ENCODE measurements at regions not wholly inside any gene's neighbourhood (a gene's known extent, or its start where the extent isn't known, plus 50 kb on each side); places are given as distances from the start of the nearest gene placed in this dataset.

DNA sequence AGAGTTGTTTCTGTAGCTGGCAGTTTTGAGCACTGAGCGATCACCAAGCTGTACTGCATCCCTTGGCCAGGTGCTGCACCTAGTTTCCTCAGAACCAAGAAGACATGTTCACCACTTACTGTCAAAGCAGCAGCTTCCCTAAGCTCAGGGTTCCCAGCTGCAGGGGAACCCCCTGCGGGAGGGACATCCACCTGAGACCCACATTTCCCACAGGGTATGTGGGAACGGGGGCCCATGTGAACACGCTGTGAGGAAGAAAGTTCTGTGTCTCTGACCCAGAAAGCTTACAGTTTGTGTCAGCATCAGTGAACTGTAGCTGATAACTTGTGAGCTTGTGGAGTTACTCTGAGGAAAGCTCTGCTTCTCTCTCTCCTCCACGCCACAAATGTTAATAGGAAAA lies 436.8 kb upstream of the IGFBP3 start:
- FAIRE-seq, result no peak

More for the DNA sequence above, 436.8 kb upstream of the IGFBP3 start:
- no peak overlapping the region for H3K56ac ChIP-seq (replicated peaks; ENCODE audit: insufficient read length, low read depth, low read length)
- no peak overlapping the region for H3K9ac ChIP-seq (replicated peaks in 1 of 4; ENCODE audit: extremely low read depth in 1 of 4, low read depth in 3 of 4, low read length in 3 of 4)
- H2BK5ac ChIP-seq (ENCODE audit: low read depth, low read length), result no peak overlapping the region
- no peaks in the 10 kb centered on the region for H3K36me3 ChIP-seq (ENCODE audit: control insufficient read depth in 2 of 4, insufficient read depth in 4 of 4, low read length in 3 of 4)
- H3K18ac ChIP-seq (ENCODE audit: extremely low read depth, low read length), result no peak overlapping the region
- peaks cover 0 to 1% (median 0%) of the 10 kb centered on the region in 4 experiments; a peak in 1 of 7 replicates for H3K27me3 ChIP-seq (replicated peaks in 1 of 4; ENCODE audit: control insufficient read depth in 3 of 4, extremely low read depth in 1 of 4, insufficient read depth in 3 of 4, low read length in 3 of 4)
- no peak overlapping the region for H3K4me2 ChIP-seq (ENCODE audit: insufficient read depth in 1 of 2, low read depth in 2 of 2, low read length in 2 of 2)
- H3K4ac ChIP-seq (replicated peaks; ENCODE audit: insufficient read length, low read depth, low read length), result no peak overlapping the region
- no peak overlapping the region for H2BK12ac ChIP-seq (ENCODE audit: low read depth, low read length)
- DNase-seq (ENCODE audit: low read depth in 1 of 2, low spot score in 2 of 2), result no peak
- ChIA-PET POLR2A (ENCODE audit: partially characterized antibody) (no interaction called here), CTCF (ENCODE audit: partially characterized antibody) (interaction anchor here (0.9 to 4.6 kb wide), 4 partner anchors 435 to 743 kb away, joined by 3 to 63 read pairs (median 4); partner anchors contain the start of gene IGFBP3)
- H2BK15ac ChIP-seq (ENCODE audit: low read length), result no peak overlapping the region
- H3K4me3 ChIP-seq (ENCODE audit: extremely low read depth in 1 of 4, insufficient read depth in 2 of 4, low read depth in 3 of 4, low read length in 4 of 4), result no peak overlapping the region
- H3K79me1 ChIP-seq (ENCODE audit: low read depth, low read length), result no peaks in the 10 kb centered on the region
- no peak overlapping the region for H3K14ac ChIP-seq (ENCODE audit: insufficient read length)
- no peak overlapping the region for H4K5ac ChIP-seq (ENCODE audit: insufficient read length, low read depth, low read length)
- 91% methylated on average over 5 of the region's 5 CpGs; no CpG with 5 or more reads in 1 of the 2 experiments for WGBS, 2 experiments (ENCODE audit: extremely low coverage in 1 of 2, insufficient coverage in 1 of 2, insufficient read length in 1 of 2, insufficient replicate concordance in 2 of 2, low coverage in 1 of 2, low lambda C conversion rate in 2 of 2, missing lambda C conversion rate in 1 of 2)
- peaks cover 0 to 4% (median 0%) of the 10 kb centered on the region in 4 experiments; a peak in 1 of 7 replicates for H3K4me1 ChIP-seq (replicated peaks in 1 of 4; ENCODE audit: control insufficient read depth in 3 of 4, insufficient read depth in 4 of 4, low read length in 3 of 4)
- no peaks in the 10 kb centered on the region for H3K23me2 ChIP-seq (ENCODE audit: low read depth, low read length)
- no peak overlapping the region for H2BK120ac ChIP-seq (replicated peaks; ENCODE audit: low read depth, low read length)
- no peak overlapping the region for H3K27ac ChIP-seq (ENCODE audit: low read depth, low read length)
- no peaks in the 10 kb centered on the region for H4K20me1 ChIP-seq (replicated peaks in 1 of 2; ENCODE audit: control insufficient read depth in 1 of 2, insufficient read depth in 2 of 2, low read length in 2 of 2)
- no peak overlapping the region for H4K8ac ChIP-seq (ENCODE audit: extremely low read depth, insufficient read depth, low read length)
- no peak overlapping the region for H3K23ac ChIP-seq (ENCODE audit: insufficient read length)
- no peaks in the 10 kb centered on the region for H3K9me3 ChIP-seq (ENCODE audit: insufficient read depth in 2 of 2, low read depth in 1 of 2, low read length in 1 of 2)
- no peak overlapping the region for H4K91ac ChIP-seq (replicated peaks; ENCODE audit: insufficient read length, low read length)
- no peak overlapping the region for H2AK5ac ChIP-seq (ENCODE audit: low read depth, low read length)
- H2BK20ac ChIP-seq (ENCODE audit: low read length), result no peak overlapping the region
- H3K79me2 ChIP-seq (ENCODE audit: control insufficient read depth in 1 of 2, insufficient read depth in 2 of 2, low read length in 2 of 2), result no peaks in the 10 kb centered on the region
- no peak overlapping the region for H2AFZ ChIP-seq (ENCODE audit: low read length)
- no peak for TF ChIP-seq RNF2 (IDR thresholded peaks at IDR 0.05; ENCODE audit: borderline replicate concordance, low read depth, low read length, missing control alignments, poor library complexity, severe bottlenecking)
- no peak for TF ChIP-seq NANOG (IDR thresholded peaks at IDR 0.05; ENCODE audit: insufficient read depth, low read depth, low read length, poor library complexity, severe bottlenecking)
- no peak for TF ChIP-seq GABPA (IDR thresholded peaks at IDR 0.05; ENCODE audit: borderline replicate concordance, insufficient read depth, low read length)
- TF ChIP-seq BRCA1 (IDR thresholded peaks at IDR 0.05; ENCODE audit: low read depth, low read length), result no peak

All from H1 (cell line).